ENCODE measurements at regions not wholly inside any gene's neighbourhood (a gene's known extent, or its start where the extent isn't known, plus 50 kb on each side); places are given as distances from the start of the nearest gene placed in this dataset.

DNA sequence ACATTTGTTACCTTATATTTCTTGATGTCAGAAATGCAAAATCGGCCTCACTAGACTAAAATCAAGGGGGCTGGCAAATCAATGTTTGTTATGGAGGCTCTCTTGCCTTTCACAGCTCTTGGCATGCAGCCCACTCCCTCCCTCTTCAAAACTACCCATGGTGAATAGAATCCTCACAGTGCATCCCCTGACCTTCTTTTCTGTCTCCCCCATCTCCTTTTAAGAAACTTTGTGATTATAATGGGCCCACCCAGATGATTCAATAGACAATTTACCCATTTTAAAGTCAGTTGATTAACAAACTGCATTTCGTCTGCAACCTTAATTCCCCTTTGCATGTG lies 184.0 kb downstream of the PCDH7 start:
- no peak for TF ChIP-seq GATA2 (IDR thresholded peaks at IDR 0.05; ENCODE audit: low read depth, low read length)
- TF ChIP-seq GATA3 (IDR thresholded peaks at IDR 0.05; ENCODE audit: low read depth, low read length) = no peak

Measured in SH-SY5Y (cell line).